ENCODE measurements at regions not wholly inside any gene's neighbourhood (a gene's known extent, or its start where the extent isn't known, plus 50 kb on each side); places are given as distances from the start of the nearest gene placed in this dataset.
"Not testable (repeated sequence)": the region's sequence is repeated elsewhere in the genome, so short reads cannot be mapped to it uniquely, and the experiment has no call there.

- DNase-seq (ENCODE audit: low read depth): no peak
Measured at GRCh38 chr4:170698334-170698733, 608.6 kb upstream of the AADAT start.

GRCh38 chr4:170697845-170698244, 608.1 kb upstream of the AADAT start:
- DNase-seq (ENCODE audit: low read depth): no peak

DNA sequence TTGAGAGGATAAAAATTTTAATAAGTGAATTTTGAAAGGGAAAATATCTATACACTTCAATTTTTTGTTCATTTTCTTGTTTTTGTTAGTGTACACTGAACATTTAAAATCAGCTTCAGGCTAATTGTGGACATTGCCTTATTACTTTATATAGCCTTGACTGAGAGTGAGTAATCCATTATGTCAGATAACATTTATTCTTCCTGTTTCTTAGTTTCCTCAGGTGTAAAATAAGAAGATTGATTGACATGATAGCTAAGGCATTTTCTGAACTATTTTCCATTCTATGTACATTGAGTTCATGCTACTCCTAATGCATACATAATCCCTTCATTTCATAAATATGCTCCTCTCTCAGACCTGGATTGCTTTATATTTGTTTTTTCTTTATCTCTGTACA, 607.3 kb upstream of the AADAT start:
- DNase-seq (ENCODE audit: low read depth): no peak

GRCh38 chr4:170691168-170691567, 601.4 kb upstream of the AADAT start:
- DNase-seq (ENCODE audit: low read depth): no peak

DNA sequence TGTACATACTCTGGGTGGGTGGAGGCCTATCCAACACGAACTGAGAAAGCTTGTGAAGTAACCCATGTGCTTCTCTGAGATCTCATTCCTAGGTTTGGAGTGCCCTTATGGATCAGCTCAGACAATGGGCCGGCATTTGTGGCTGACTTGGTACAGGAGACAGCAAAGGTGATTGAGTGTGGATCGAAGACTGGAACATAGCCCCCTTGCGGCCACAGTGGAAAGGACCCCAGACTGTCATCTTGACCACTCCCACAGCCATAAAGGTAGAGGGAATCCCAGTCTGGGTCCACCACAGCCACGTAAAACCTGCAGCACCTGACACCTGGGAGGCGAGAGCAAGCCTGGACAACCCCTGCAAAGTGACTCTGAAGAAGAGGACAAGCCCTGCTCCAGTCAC, 598.0 kb upstream of the AADAT start:
- no peak for DNase-seq (ENCODE audit: low read depth)

DNA sequence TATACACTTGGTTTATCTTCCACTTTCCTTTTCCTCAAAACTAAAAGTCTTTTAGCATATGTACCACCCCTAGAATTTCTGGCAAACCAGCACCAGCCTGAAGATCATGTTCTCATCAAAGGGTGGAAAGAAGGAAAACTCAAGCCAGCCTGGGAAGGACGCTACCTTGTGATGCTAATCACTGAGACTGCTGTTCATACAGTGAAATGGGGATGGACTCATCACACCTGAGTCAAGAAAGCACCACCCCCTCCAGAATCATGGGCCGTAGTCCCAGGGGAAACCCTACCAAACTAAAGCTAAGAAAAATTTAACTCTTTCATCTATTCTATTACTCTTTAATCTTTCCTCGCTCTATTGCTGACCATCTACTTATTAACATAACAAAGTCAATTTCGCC, 595.9 kb upstream of the AADAT start:
- not testable (repeated sequence) for DNase-seq (ENCODE audit: low read depth)

DNA sequence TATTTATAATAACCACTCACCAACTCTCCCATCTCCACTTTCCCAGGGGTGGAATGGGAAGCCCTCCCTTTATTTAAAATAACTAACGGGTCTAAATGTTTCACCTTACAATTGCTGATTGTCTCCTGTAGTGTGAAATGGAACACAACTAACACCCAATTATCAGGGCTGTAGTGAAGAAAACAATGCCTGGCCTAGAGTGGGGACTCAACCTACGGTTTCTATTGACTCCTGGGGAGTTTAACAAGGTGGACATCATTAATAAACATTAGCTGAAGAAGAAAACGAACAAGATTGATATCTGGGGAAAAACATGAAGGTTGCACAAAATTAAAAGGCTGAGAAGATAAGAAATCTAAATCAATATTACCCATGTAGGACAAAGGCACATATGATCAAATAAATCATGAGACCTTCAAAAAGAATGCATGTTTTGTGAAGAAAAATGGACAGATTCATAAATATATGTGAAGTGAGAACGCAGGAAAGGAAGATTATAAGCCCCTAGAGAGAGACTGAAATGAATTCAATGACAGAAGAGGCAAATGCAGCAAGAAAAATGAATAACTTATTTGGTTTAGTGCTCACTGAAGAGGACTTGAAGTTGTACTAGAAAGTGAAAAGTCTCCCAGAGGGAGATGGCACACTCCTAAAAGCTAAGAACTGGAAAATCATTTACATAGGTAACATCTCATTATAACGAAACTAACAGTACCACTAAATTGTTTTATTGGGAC, 593.0 kb upstream of the AADAT start:
- DNase-seq (ENCODE audit: low read depth): no peak

DNA sequence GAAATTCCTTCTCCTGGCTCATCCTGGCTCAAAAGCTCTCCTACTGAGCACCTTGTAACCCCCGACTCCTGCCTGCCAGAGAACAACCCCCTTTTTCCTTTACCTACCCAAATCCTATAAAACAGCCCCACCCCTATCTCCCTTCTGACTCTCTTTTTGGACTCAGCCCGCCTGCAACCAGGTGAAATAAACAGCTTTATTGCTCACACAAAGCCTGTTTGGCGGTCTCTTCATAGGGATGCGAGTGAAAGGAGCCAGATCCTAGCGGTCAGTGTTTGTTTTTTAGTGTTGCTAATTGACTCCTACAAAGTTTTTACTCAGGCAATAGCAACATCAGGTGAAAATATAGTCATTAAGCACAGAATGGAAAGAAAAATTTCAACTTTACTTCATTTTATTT, 592.3 kb upstream of the AADAT start:
- DNase-seq (ENCODE audit: low read depth): not testable (repeated sequence)

- DNase-seq (ENCODE audit: low read depth): peak; percentile 1
Measured at GRCh38 chr4:170675568-170676262, 586.0 kb upstream of the AADAT start.

DNA sequence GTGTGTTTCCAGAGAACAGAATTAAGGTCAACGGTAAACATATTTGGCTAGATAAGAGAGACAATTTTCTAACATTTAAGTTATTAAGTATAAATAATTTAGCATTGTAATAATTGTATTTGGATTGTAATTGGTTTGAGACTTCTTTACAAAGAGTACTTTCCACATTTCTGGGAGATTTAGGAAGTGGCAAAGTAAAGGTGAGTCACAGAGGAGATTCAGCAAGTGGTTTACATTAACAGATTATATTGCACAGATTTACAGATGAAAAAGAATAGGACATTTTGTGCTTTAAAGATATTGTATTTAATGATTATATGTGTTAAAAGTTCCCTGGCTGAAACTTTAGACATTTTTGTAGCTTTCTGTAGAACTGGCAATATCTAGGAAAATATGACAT, 584.4 kb upstream of the AADAT start:
- DNase-seq (ENCODE audit: low read depth): no peak

- no peak for DNase-seq (ENCODE audit: low read depth)
Measured at GRCh38 chr4:170672381-170672965, 582.7 kb upstream of the AADAT start.

GRCh38 chr4:170671171-170671570, 581.4 kb upstream of the AADAT start:
- no peak for DNase-seq (ENCODE audit: low read depth)

GRCh38 chr4:170667814-170668213, 578.1 kb upstream of the AADAT start:
- DNase-seq (ENCODE audit: low read depth): no peak

DNA sequence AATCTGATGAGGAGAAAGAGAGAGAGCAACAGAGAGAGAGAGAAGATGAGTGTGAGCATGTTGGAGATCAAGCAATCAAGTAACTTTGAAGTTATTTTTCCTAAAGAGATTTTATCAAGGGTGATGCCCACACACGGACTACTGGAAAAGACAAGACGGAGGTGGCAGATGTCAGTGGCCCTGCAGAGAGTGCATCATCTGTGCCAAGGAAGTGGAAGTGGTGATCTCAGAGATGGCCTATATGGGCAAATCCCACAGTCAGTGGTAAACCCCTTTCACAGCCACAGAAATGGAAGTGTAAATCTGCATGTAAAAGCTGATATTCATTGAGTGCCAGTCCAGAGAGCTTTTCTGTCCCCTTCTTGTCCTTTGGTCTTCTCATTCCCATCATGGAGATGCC, 577.2 kb upstream of the AADAT start:
- no peak for DNase-seq (ENCODE audit: low read depth)

- DNase-seq (ENCODE audit: low read depth): no peak
Measured at GRCh38 chr4:170662250-170662649, 572.5 kb upstream of the AADAT start.

DNA sequence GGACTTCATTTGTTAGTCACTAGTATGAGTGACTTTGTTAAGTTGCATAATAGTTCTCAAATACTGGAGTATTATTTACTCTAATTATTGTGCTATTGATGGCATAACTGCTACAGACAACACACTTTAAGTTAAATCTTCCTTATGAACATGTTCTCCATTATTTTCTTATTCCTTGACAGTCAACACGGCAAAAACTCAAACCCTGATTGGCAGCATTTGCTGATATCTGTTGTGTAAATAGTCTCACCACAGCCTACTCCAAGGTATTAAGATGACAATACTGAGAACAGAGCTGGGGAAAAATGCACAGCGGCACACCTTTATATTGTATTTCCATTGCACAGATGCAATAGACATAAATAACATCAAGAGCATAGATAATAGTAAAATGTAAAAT, 568.0 kb upstream of the AADAT start:
- no peak for DNase-seq (ENCODE audit: low read depth)

DNA sequence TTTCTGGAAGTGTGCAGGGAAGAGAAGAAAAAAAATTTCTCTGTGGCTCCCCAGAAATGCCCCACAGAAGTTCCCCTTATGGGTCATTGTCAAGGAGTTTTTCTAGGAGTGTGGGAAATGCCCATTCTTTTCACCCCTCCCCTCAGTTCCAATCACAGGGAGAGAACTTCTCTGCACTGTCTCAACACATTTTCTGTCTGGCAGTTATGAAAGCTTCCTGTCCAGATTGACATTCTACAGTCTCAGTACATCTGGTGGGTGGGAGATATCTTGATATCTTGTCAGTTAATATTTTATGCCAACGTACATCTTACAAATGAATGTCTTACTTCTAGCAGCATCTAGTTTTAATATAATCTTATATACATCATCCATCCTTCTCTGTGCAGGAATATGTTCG, 566.8 kb upstream of the AADAT start:
- no peak for DNase-seq (ENCODE audit: low read depth)

DNA sequence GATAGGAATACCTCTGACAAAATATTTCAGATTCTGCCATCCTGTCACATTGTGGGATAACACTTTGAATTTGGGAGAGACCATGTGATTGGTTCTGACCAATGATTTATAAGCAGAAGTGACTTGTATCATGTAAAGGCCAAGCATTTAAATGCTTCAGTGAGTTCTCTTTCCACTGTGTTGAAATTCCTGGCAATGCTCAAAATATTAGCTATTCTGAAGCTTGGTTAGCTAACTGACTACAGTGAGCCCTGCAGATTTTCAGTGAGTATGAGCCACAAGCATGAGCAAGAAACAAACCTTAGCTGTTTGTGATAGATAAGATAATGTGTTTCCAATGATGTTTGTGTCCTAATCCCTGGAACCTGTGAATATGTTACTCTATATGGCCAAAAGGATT, 562.8 kb upstream of the AADAT start:
- DNase-seq (ENCODE audit: low read depth): no peak

GRCh38 chr4:170651786-170652185, 562.0 kb upstream of the AADAT start:
- DNase-seq (ENCODE audit: low read depth): no peak

GRCh38 chr4:170627418-170627817, 537.7 kb upstream of the AADAT start:
- no peak for DNase-seq (ENCODE audit: low read depth)

- no peak for DNase-seq (ENCODE audit: low read depth)
Measured at GRCh38 chr4:170623899-170624298, 534.1 kb upstream of the AADAT start.

GRCh38 chr4:170610434-170610833, 520.7 kb upstream of the AADAT start:
- no peak for DNase-seq (ENCODE audit: low read depth)

DNA sequence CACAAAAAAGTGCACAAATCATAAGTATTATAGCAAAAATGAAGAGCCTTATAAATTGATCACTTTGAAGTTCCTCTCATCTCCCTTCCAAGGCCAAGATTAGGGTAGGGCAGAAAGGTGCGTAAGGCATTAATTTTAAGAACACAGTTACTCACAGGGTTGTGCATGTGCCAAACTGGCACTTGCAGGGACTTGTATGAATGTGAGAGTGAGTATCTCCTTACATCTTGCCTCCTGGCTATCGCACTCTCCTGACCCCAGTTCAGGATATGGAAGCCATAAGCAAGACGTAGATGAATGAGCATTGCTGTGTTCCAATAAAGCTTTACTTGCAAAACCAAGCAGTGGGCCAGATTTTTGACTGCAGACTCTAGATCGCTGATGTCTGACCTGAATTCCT, 510.1 kb upstream of the AADAT start:
- DNase-seq (ENCODE audit: low read depth): no peak

Measured in M059J (cell line).